H1 (cell line): ENCODE measurements at regions not wholly inside any gene's neighbourhood (a gene's known extent, or its start where the extent isn't known, plus 50 kb on each side); places are given as distances from the start of the nearest gene placed in this dataset.

Source experiments
- CTCF ChIA-PET: fragments of 300-600 bp; sonication (Branson Sonifier 250); formaldehyde crosslinking; loops from one replicate; lab custom pipeline; 2021; ENCODE audit not compliant: partially characterized antibody; lab: Charles Lee
- POLR2A ChIA-PET: fragments of 300-600 bp; sonication (Branson Sonifier 250); formaldehyde crosslinking; loops from one replicate; lab custom pipeline; 2021; ENCODE audit warnings: inconsistent platforms; ENCODE audit not compliant: partially characterized antibody; lab: Charles Lee
- DNase-seq, 2 experiments: peaks; one replicate each; pipeline versions ENCODE4 v3.0.0 to v3.0.0-alpha.2; 2010 to 2022; ENCODE audit warnings: low spot score in 2 of 2, low read depth in 1 of 2, mixed read lengths in 1 of 2
- FAIRE-seq: peaks from 2 replicates; lab custom pipeline; 2011; peaks lifted over from hg19 to GRCh38; lab: Jason Lieb, UNC
- H2AFZ ChIP-seq: 2 replicates; pipeline ENCODE4 v1.8.1; 2012; ENCODE audit warnings: low read length, inconsistent platforms
- H2AK5ac ChIP-seq: 2 replicates; pipeline ENCODE4 v1.6.1; 2013; ENCODE audit warnings: low read depth, low read length
- H2BK120ac ChIP-seq: replicated peaks from 2 replicates; pipeline ENCODE3; 2013; ENCODE audit warnings: low read depth, low read length, inconsistent platforms
- H2BK12ac ChIP-seq: 2 replicates; pipeline ENCODE4 v1.6.1; 2013; ENCODE audit warnings: low read depth, low read length
- H2BK15ac ChIP-seq: 2 replicates; pipeline ENCODE4 v1.6.1; 2013; ENCODE audit warnings: low read length
- H2BK20ac ChIP-seq: 2 replicates; pipeline ENCODE4 v1.6.1; 2013; ENCODE audit warnings: low read length
- H2BK5ac ChIP-seq: 2 replicates; pipeline ENCODE4 v1.6.1; 2013; ENCODE audit warnings: low read depth, low read length
- H3K14ac ChIP-seq: 2 replicates; pipeline ENCODE4 v1.6.1; 2013; ENCODE audit warnings: inconsistent platforms; ENCODE audit not compliant: insufficient read length
- H3K18ac ChIP-seq: 2 replicates; pipeline ENCODE4 v1.6.1; 2013; ENCODE audit warnings: low read length; ENCODE audit errors: extremely low read depth
- H3K23ac ChIP-seq: 2 replicates; pipeline ENCODE4 v1.6.1; 2013; ENCODE audit warnings: inconsistent platforms; ENCODE audit not compliant: insufficient read length
- H3K23me2 ChIP-seq: 2 replicates; pipeline ENCODE4 v1.6.1; 2013; ENCODE audit warnings: low read depth, low read length
- H3K27ac ChIP-seq: 2 replicates; pipeline ENCODE4 v1.6.1; 2011; ENCODE audit warnings: low read depth, low read length, inconsistent platforms
- H3K27me3 ChIP-seq, 4 experiments: replicated peaks in 1 of 4; 1 replicate in 1 of 4; 2 replicates in 3 of 4; pipeline versions ENCODE4 v1.6.1 to v1.8.1; 2011 to 2013; ENCODE audit warnings: low read length in 3 of 4, mild to moderate bottlenecking in 3 of 4, inconsistent platforms in 2 of 4, mixed read lengths in 2 of 4, moderate library complexity in 1 of 4; ENCODE audit not compliant: control insufficient read depth in 3 of 4, insufficient read depth in 3 of 4; ENCODE audit errors: extremely low read depth in 1 of 4
- H3K36me3 ChIP-seq, 4 experiments: 2 replicates each; pipeline versions ENCODE4 v1.6.1 to v1.8.1; 2011 to 2013; ENCODE audit warnings: mild to moderate bottlenecking in 4 of 4, low read length in 3 of 4, moderate library complexity in 2 of 4, control low read depth in 1 of 4, inconsistent platforms in 1 of 4; ENCODE audit not compliant: insufficient read depth in 4 of 4, control insufficient read depth in 2 of 4
- H3K4ac ChIP-seq: replicated peaks from 2 replicates; pipeline ENCODE3; 2013; ENCODE audit warnings: low read length, low read depth, mixed read lengths, inconsistent platforms; ENCODE audit not compliant: insufficient read length
- H3K4me1 ChIP-seq, 4 experiments: replicated peaks in 1 of 4; 1 replicate in 1 of 4; 2 replicates in 3 of 4; pipeline versions ENCODE4 v1.6.1 to v1.8.1; 2011 to 2013; ENCODE audit warnings: low read length in 3 of 4, inconsistent platforms in 2 of 4, mixed read lengths in 1 of 4; ENCODE audit not compliant: insufficient read depth in 4 of 4, control insufficient read depth in 3 of 4
- H3K4me2 ChIP-seq, 2 experiments: 2 replicates each; pipeline versions ENCODE4 v1.6.1 to v1.8.1; 2011 to 2013; ENCODE audit warnings: low read depth in 2 of 2, low read length in 2 of 2, control low read depth in 1 of 2, inconsistent platforms in 1 of 2, mild to moderate bottlenecking in 1 of 2; ENCODE audit not compliant: insufficient read depth in 1 of 2
- H3K4me3 ChIP-seq, 4 experiments: fragments of 200-600, 300-600 bp in 1 of 4; sonication (generic), shearing (Covaris generic), sonication (Bioruptor Twin) in 1 of 4; 2 replicates each; pipeline versions ENCODE4 v1.5.1 to v1.8.1; 2011 to 2016; ENCODE audit warnings: low read length in 4 of 4, low read depth in 3 of 4, control low read depth in 2 of 4, inconsistent platforms in 2 of 4, mild to moderate bottlenecking in 2 of 4, mixed read lengths in 1 of 4, moderate library complexity in 1 of 4; ENCODE audit not compliant: insufficient read depth in 2 of 4; ENCODE audit errors: extremely low read depth in 1 of 4
- H3K56ac ChIP-seq: replicated peaks from 2 replicates; pipeline ENCODE3; 2013; ENCODE audit warnings: low read depth, mild to moderate bottlenecking, mixed read lengths, low read length, inconsistent platforms; ENCODE audit not compliant: insufficient read length
- H3K79me1 ChIP-seq: 2 replicates; pipeline ENCODE4 v1.6.1; 2013; ENCODE audit warnings: low read depth, low read length, control low read depth
- H3K79me2 ChIP-seq, 2 experiments: 2 replicates each; pipeline versions ENCODE4 v1.6.1 to v1.8.1; 2012 to 2013; ENCODE audit warnings: low read length in 2 of 2, mild to moderate bottlenecking in 2 of 2, inconsistent platforms in 1 of 2; ENCODE audit not compliant: insufficient read depth in 2 of 2, control insufficient read depth in 1 of 2
- H3K9ac ChIP-seq, 4 experiments: replicated peaks in 1 of 4; 1 replicate in 1 of 4; 2 replicates in 3 of 4; pipeline versions ENCODE4 v1.6.1 to v1.8.1; 2011 to 2013; ENCODE audit warnings: low read depth in 3 of 4, low read length in 3 of 4, control low read depth in 2 of 4, mild to moderate bottlenecking in 2 of 4, moderate library complexity in 2 of 4, inconsistent platforms in 1 of 4; ENCODE audit errors: extremely low read depth in 1 of 4
- H3K9me3 ChIP-seq, 2 experiments: 2 replicates each; pipeline versions ENCODE4 v1.6.1 to v1.8.1; 2012 to 2013; ENCODE audit warnings: mild to moderate bottlenecking in 2 of 2, moderate library complexity in 2 of 2, control low read depth in 1 of 2, inconsistent platforms in 1 of 2, low read depth in 1 of 2, low read length in 1 of 2, mixed read lengths in 1 of 2; ENCODE audit not compliant: insufficient read depth in 2 of 2
- H4K20me1 ChIP-seq, 2 experiments: replicated peaks in 1 of 2; 2 replicates each; pipeline versions ENCODE3 to v1.8.1; 2011 to 2013; ENCODE audit warnings: inconsistent platforms in 2 of 2, low read length in 2 of 2, mild to moderate bottlenecking in 1 of 2; ENCODE audit not compliant: insufficient read depth in 2 of 2, control insufficient read depth in 1 of 2
- H4K5ac ChIP-seq: 2 replicates; pipeline ENCODE4 v1.6.1; 2013; ENCODE audit warnings: low read length, low read depth, mixed read lengths, inconsistent platforms; ENCODE audit not compliant: insufficient read length
- H4K8ac ChIP-seq: 2 replicates; pipeline ENCODE4 v1.8.0; 2013; ENCODE audit warnings: mild to moderate bottlenecking, moderate library complexity, low read length, inconsistent platforms; ENCODE audit not compliant: insufficient read depth; ENCODE audit errors: extremely low read depth
- H4K91ac ChIP-seq: replicated peaks from 2 replicates; pipeline ENCODE3; 2013; ENCODE audit warnings: low read length, mixed read lengths, inconsistent platforms; ENCODE audit not compliant: insufficient read length
- BACH1 ChIP-seq: IDR thresholded peaks from 2 replicates; pipeline ENCODE4 v1.6.1; 2012; ENCODE audit warnings: low read length, improper control_type of control experiment
- CHD2 ChIP-seq: IDR thresholded peaks from 2 replicates; pipeline ENCODE4 v1.6.1; 2012; ENCODE audit warnings: low read length, improper control_type of control experiment
- POLR2A ChIP-seq, 2 experiments: IDR thresholded peaks; 1 replicate in 1 of 2; 2 replicates in 1 of 2; pipeline ENCODE4 v1.6.1; 2011; ENCODE audit warnings: low read depth in 2 of 2, low read length in 2 of 2, mild to moderate bottlenecking in 2 of 2; ENCODE audit errors: control extremely low read depth in 1 of 2
- ZNF274 ChIP-seq: IDR thresholded peaks from 2 replicates; pipeline ENCODE4 v1.7.0; 2012; ENCODE audit warnings: low read length, borderline replicate concordance; ENCODE audit errors: extremely low read depth
- WGBS, 2 experiments: shearing (Covaris generic) in 1 of 2; methylation state at CpG; one replicate each; pipeline versions ENCODE4 v1.1.6 to v1.1.7; 2013 to 2015; ENCODE audit warnings: low lambda C conversion rate in 2 of 2, mixed read lengths in 2 of 2, inconsistent platforms in 1 of 2, low coverage in 1 of 2, missing lambda C conversion rate in 1 of 2; ENCODE audit not compliant: insufficient replicate concordance in 2 of 2, insufficient coverage in 1 of 2, insufficient read length in 1 of 2; ENCODE audit errors: extremely low coverage in 1 of 2, missing lambda C conversion rate in 1 of 2; 5-methylcytosine and 5-hydroxymethylcytosine counted together

- H3K79me2 ChIP-seq = no peaks in the 10 kb centered on the region
- no peaks in the 10 kb centered on the region for H3K27me3 ChIP-seq
- H2BK5ac ChIP-seq = no peak overlapping the region
- H4K5ac ChIP-seq = no peak overlapping the region
- no peak overlapping the region for H4K91ac ChIP-seq
- H3K36me3 ChIP-seq = no peaks in the 10 kb centered on the region
- no peak for TF ChIP-seq POLR2A (IDR thresholded peaks at IDR 0.05; ENCODE audit: control extremely low read depth in 1 of 2, low read depth in 2 of 2, low read length in 2 of 2)
- no peak for TF ChIP-seq ZNF274
- no peak for TF ChIP-seq BACH1
- TF ChIP-seq CHD2 = no peak
- H3K56ac ChIP-seq = no peak overlapping the region
- no peak overlapping the region for H2BK120ac ChIP-seq
- H4K20me1 ChIP-seq = no peaks in the 10 kb centered on the region
- no peak overlapping the region for H3K4ac ChIP-seq
- no peak overlapping the region for H2BK12ac ChIP-seq
- FAIRE-seq = no peak
- no peak overlapping the region for H3K27ac ChIP-seq
- WGBS, 2 experiments = 98% methylated on average over 6 of the region's 6 CpGs; no CpG with 5 or more reads in 1 of the 2 experiments
- H3K14ac ChIP-seq = no peak overlapping the region
- H3K79me1 ChIP-seq = no peaks in the 10 kb centered on the region
- no peak overlapping the region for H3K9ac ChIP-seq
- H3K4me3 ChIP-seq = no peak overlapping the region
- H3K9me3 ChIP-seq = no peaks in the 10 kb centered on the region
- no peak overlapping the region for H3K4me2 ChIP-seq
- no peak overlapping the region; the same call in 1 of the 2 replicates for H2AFZ ChIP-seq
- no peak overlapping the region for H2BK20ac ChIP-seq
- H2BK15ac ChIP-seq = no peak overlapping the region
- no peaks in the 10 kb centered on the region; the same call in 1 of the 2 replicates for H3K23me2 ChIP-seq
- H3K23ac ChIP-seq = no peak overlapping the region
- POLR2A ChIA-PET = no interaction called here
- no peak for DNase-seq
- H4K8ac ChIP-seq = no peak overlapping the region; the same call in 1 of the 2 replicates
- no peak overlapping the region for H3K18ac ChIP-seq
- CTCF ChIA-PET = no interaction called here
- peak overlapping the region; percentile 7; the same call in 1 of the 2 replicates for H2AK5ac ChIP-seq
- peaks cover 0 to 6% (median 1%) of the 10 kb centered on the region in 4 experiments; a peak in 3 of 7 replicates for H3K4me1 ChIP-seq
These were observed 890.9 kb downstream of the VRK1 start for GRCh38 chr14:97687944-97688630.
